ENCODE measurements at regions not wholly inside any gene's neighbourhood (a gene's known extent, or its start where the extent isn't known, plus 50 kb on each side); places are given as distances from the start of the nearest gene placed in this dataset.
"Not testable (repeated sequence)": the region's sequence is repeated elsewhere in the genome, so short reads cannot be mapped to it uniquely, and the experiment has no call there.

- H3K27ac Mint-ChIP-seq, result no peak overlapping the region
These were observed 195.4 kb downstream of the ALG10 start for GRCh38 chr12:34217660-34218059.

DNA sequence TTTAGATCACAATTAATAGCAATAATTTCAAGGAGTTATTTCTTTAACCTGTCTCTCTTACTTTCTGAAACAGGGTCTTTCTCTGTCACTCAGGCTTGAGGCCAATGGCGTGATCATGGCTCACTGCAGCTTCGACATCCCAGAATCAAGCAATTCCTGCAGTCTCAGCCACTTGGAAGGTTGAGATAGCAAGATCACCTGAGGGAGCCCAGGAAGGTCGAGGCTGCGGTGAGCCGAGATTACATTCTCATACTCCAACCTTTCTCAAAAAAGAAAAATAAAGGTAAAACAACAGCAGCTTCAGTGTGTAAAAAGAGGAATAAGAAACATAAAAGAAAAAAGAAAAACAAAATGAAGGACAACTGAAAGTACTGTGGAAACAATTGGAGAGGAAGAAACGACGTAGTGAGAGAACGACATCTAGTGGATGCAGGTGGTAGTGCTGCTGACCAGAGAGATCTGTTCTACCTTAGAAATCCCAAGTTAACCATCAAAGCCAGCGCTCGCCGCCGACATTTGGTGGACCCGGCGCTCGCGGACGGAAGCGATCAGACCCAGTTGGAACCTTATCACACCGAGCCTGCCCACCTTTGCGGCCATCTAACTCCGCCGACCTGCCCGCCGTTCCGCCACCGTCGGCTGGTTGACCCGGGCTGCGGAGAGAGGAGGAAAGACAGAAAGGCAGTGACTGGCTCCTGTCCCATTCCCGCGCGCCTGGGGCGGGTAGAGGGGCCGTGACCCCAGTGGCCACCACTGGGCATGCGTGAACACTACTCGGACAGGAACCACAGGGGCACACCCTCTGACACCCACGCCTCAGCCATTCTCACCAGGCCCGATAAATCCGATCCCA is 196.1 kb downstream of the ALG10 start:
- H3K4me3 Mint-ChIP-seq, result peak overlapping the region; percentile 85
- DNase-seq, result peak; percentile 47 to 81
- peaks cover 0 to 3% of the 10 kb centered on the region in 2 donors for H3K27me3 Mint-ChIP-seq (ENCODE audit: low read depth in 2 of 2)
- peak overlapping the region; percentile 31 for H3K27ac ChIP-seq (ENCODE audit: low read length)
- peak; percentile 76 to 91 (median 90) for ATAC-seq
- H3K4me3 ChIP-seq (ENCODE audit: low read length), result peak overlapping the region; percentile 56
- peak overlapping the region; percentile 14 to 80 for H3K27ac Mint-ChIP-seq
- WGBS (ENCODE audit: insufficient coverage), result 5% methylated on average over 37 of the region's 39 CpGs
- H3K36me3 ChIP-seq (ENCODE audit: control insufficient read depth, insufficient read depth, low read length), result no peaks in the 10 kb centered on the region
- peaks cover 7 to 11% of the 10 kb centered on the region in 2 donors for H3K4me1 Mint-ChIP-seq
- peaks cover 14% of the 10 kb centered on the region for H3K4me1 ChIP-seq (ENCODE audit: control insufficient read depth, insufficient read depth, low read length)
- intact Hi-C loops (cut with micrococcal nuclease), result loop anchor here (1.0 to 10.0 kb wide), 3 partner anchors 95 to 1462 kb away; no protein-coding TSS in a partner anchor
- no peaks in the 10 kb centered on the region for H3K36me3 Mint-ChIP-seq
- no peaks in the 10 kb centered on the region for H3K27me3 ChIP-seq (ENCODE audit: control insufficient read depth, insufficient read depth, low read length)
- peak; percentile 94 for TF ChIP-seq CTCF (IDR thresholded peaks at IDR 0.05)
- no peaks in the 10 kb centered on the region for H3K9me3 Mint-ChIP-seq
- no peaks in the 10 kb centered on the region for H3K9me3 ChIP-seq (ENCODE audit: control insufficient read depth, insufficient read depth, low read length)

More at GRCh38 chr12:34217660-34218059, 195.4 kb downstream of the ALG10 start:
- 90% methylated on average over 14 of the region's 14 CpGs for WGBS (ENCODE audit: insufficient coverage)
- no peak for TF ChIP-seq CTCF (IDR thresholded peaks at IDR 0.05)
- no peaks in the 10 kb centered on the region for H3K36me3 ChIP-seq (ENCODE audit: control insufficient read depth, insufficient read depth, low read length)
- ATAC-seq (no peak), DNase-seq (no peak)
- H3K4me1 ChIP-seq (ENCODE audit: control insufficient read depth, insufficient read depth, low read length), result peaks cover 14% of the 10 kb centered on the region
- H3K4me3 ChIP-seq (ENCODE audit: low read length), result no peak overlapping the region
- H3K9me3 ChIP-seq (ENCODE audit: control insufficient read depth, insufficient read depth, low read length), result no peaks in the 10 kb centered on the region
- no peaks in the 10 kb centered on the region for H3K9me3 Mint-ChIP-seq
- no peaks in the 10 kb centered on the region for H3K27me3 ChIP-seq (ENCODE audit: control insufficient read depth, insufficient read depth, low read length)
- peaks cover 7 to 11% of the 10 kb centered on the region in 2 donors for H3K4me1 Mint-ChIP-seq
- no peak overlapping the region for H3K27ac ChIP-seq (ENCODE audit: low read length)
- no peaks in the 10 kb centered on the region for H3K36me3 Mint-ChIP-seq
- H3K4me3 Mint-ChIP-seq, result no peak overlapping the region
- intact Hi-C loops (cut with micrococcal nuclease), result loop anchor here (1.0 to 10.0 kb wide), 3 partner anchors 94 to 1461 kb away; no protein-coding TSS in a partner anchor
- peaks cover 0 to 3% of the 10 kb centered on the region in 2 donors for H3K27me3 Mint-ChIP-seq (ENCODE audit: low read depth in 2 of 2)

DNA sequence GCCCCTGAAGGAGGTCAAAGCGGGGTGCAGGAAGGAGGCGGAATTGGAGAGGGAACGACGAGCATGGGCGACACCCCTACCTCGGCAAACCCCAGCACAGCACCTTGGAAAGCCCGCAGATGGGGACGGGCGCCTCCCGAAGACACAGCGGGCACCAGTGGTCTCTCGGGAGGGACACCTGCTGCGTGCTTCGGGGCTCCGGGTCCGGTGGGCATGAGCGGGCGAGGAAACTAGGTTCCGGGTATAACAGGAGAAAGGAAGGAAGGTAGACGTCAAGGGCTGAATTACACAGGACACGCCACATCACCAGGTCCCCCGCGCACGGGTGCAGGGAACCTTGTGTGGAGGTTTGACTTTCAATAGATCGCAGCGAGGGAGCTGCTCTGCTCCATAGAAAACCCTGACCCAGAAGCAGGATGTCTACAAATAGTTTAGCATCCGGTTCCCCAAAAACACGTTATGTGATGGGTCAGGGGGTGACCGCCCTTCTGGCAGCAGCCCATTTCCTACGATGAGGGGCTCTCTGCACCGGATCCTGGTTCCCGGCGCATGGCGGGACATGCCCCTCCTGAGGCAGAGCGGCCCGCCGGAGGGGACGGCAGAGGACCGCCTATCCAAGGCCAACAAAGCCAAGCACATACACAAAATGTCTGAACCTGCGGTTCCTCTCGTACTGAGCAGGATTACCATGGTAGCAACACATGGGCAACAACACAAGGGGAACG is 196.9 kb downstream of the ALG10 start:
- Mint-ChIP-seq H3K27me3 (ENCODE audit: low read depth in 2 of 2) (peaks cover 0 to 3% of the 10 kb centered on the region in 2 donors), H3K4me1 (peaks cover 7 to 11% of the 10 kb centered on the region in 2 donors), H3K27ac (peak overlapping the region; percentile 14 to 80), H3K4me3 (peak overlapping the region; percentile 85), H3K9me3 (no peaks in the 10 kb centered on the region), H3K36me3 (no peaks in the 10 kb centered on the region)
- Histone ChIP-seq H3K36me3 (ENCODE audit: control insufficient read depth, insufficient read depth, low read length) (no peaks in the 10 kb centered on the region), H3K27ac (ENCODE audit: low read length) (peak overlapping the region; percentile 31), H3K9me3 (ENCODE audit: control insufficient read depth, insufficient read depth, low read length) (no peaks in the 10 kb centered on the region), H3K4me1 (ENCODE audit: control insufficient read depth, insufficient read depth, low read length) (peaks cover 14% of the 10 kb centered on the region), H3K4me3 (ENCODE audit: low read length) (peak overlapping the region; percentile 56), H3K27me3 (ENCODE audit: control insufficient read depth, insufficient read depth, low read length) (no peaks in the 10 kb centered on the region)
- peak in 1 of 3 donors; percentile 38 for ATAC-seq
- TF ChIP-seq CTCF (IDR thresholded peaks at IDR 0.05), result no peak
- intact Hi-C loops (cut with micrococcal nuclease), result loop anchor here (10.0 kb wide), 1 partner anchor 184 kb away; no protein-coding TSS in a partner anchor
- WGBS (ENCODE audit: insufficient coverage), result 41% methylated on average over 42 of the region's 42 CpGs
- no peak for DNase-seq

GRCh38 chr12:34220079-34220478 is 197.8 kb downstream of the ALG10 start:
- H3K9me3 Mint-ChIP-seq; H3K36me3 ChIP-seq (ENCODE audit: control insufficient read depth, insufficient read depth, low read length); H3K27ac Mint-ChIP-seq; H3K27ac ChIP-seq (ENCODE audit: low read length); H3K9me3 ChIP-seq (ENCODE audit: control insufficient read depth, insufficient read depth, low read length); DNase-seq; ATAC-seq; H3K4me3 Mint-ChIP-seq; H3K4me3 ChIP-seq (ENCODE audit: low read length); H3K27me3 ChIP-seq (ENCODE audit: control insufficient read depth, insufficient read depth, low read length); H3K36me3 Mint-ChIP-seq; intact Hi-C loops (cut with micrococcal nuclease); H3K27me3 Mint-ChIP-seq (ENCODE audit: low read depth in 2 of 2): not testable (repeated sequence)
- peaks cover 14% of the 10 kb centered on the region for H3K4me1 ChIP-seq (ENCODE audit: control insufficient read depth, insufficient read depth, low read length)
- 96% methylated on average over 13 of the region's 13 CpGs for WGBS (ENCODE audit: insufficient coverage)
- peaks cover 7 to 11% of the 10 kb centered on the region in 2 donors for H3K4me1 Mint-ChIP-seq
